ENCODE measurements at regions not wholly inside any gene's neighbourhood (a gene's known extent, or its start where the extent isn't known, plus 50 kb on each side); places are given as distances from the start of the nearest gene placed in this dataset.

GRCh38 chr2:61722318-61722717 is 131.5 kb downstream of the FAM161A start:
- no peak for DNase-seq (ENCODE audit: low read depth)

DNA sequence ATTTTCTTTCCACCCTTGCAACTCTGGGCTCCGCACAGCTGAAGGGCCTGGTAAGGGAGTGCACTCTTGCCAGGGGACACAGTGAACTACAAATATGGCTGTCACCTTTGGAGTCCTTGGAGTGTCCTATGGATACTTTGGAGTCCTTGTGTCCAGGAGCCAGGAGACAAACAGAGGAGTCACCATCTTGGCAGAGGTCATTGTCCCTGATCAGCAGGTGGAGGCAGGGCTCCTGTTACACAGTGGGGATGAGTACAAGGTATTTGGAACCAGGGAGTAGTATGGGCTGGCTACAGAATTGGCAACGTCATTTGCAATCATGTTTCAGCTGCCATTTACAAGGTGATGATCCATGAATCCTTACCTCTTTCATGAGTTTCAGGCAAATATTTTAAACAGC is 132.5 kb downstream of the FAM161A start:
- no peak for DNase-seq (ENCODE audit: low read depth)

- DNase-seq (ENCODE audit: low read depth), result no peak
Measured at GRCh38 chr2:61720911-61721310, 132.9 kb downstream of the FAM161A start.

DNA sequence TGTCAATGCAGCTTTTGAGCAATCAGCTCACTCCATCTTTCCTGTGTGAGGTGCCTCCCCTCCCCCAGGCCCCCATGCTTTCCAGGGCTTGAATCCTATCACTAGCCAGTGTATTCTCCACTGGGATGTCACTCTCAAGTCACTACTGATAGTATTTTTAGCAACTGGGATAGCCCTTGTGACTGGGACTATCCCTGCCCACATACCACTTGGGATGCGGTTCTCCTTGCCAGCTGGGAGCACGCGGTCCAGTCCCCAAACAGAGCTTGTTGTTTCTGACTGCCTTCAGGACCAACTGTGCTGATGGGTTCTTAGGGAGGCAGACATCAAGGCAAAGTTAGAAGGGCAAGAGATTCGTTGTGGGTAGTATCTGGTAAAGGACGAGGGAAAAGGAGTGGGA is 134.9 kb downstream of the FAM161A start:
- no peak for DNase-seq (ENCODE audit: low read depth)

DNA sequence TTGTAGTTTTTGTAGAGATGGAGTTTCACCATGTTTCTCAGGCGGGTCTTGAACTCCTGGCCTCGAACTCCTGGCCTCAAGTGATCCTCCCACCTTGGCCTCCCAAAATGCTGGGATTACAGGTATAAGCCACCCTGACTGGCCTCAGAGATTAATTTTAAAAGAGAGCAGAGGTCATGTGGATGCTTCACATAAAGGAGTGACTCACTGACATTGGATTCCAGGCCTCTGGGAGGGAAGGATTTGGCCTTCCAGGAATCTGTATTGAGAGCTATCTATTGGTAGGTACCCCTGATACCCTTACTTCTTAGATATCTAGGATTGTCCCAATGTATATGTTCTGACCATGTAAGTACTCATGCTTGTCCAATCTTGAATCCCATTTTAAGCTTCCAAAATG is 138.4 kb downstream of the FAM161A start:
- no peak for DNase-seq (ENCODE audit: low read depth)

- no peak for DNase-seq (ENCODE audit: low read depth)
Measured at GRCh38 chr2:61714210-61714609, 139.7 kb downstream of the FAM161A start.

GRCh38 chr2:61713457-61713856 is 140.4 kb downstream of the FAM161A start:
- DNase-seq (ENCODE audit: low read depth), result no peak

DNA sequence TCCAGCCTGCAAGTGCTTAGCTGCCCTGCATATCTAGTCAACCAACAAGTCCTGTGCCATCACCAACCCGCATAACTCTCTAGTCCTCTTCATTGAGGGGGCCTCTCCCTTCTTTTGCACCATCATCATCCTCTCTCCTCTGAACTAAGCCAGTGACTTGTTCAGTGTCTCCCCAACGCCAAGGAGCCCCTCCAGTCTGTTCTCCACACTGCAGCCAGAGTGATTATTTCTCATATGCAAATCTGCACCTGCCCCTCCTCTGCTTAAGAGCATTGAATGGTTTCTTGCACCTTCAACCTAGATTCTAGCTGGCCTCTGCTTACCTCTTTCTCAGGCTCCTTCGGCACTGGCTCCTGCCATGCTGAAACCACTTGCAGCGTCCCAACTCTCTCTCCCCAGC is 141.8 kb downstream of the FAM161A start:
- DNase-seq (ENCODE audit: low read depth), result no peak

DNA sequence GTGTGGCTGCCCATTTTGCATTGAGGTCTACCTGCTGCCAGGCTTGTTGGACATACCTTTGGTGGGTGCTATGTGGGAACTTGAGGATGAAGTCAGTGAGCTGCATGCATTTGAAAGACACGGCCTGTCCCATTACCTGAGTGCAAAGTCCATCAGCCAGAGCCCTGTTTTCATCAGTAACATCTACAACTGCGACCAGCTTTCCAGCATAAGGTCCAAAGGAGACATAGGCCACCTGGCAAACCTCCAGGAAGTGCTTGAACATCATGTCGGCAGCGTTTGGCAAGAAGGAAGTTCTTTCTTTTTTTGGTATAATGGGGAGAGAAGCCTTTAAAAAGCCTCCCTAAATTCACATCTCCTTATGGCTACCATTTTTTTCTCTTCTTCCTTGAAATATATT is 143.1 kb downstream of the FAM161A start:
- no peak for DNase-seq (ENCODE audit: low read depth)

- DNase-seq (ENCODE audit: low read depth), result no peak
Measured at GRCh38 chr2:61707984-61708852, 145.6 kb downstream of the FAM161A start.

GRCh38 chr2:61705625-61706024 is 148.2 kb downstream of the FAM161A start:
- DNase-seq (ENCODE audit: low read depth), result no peak

DNA sequence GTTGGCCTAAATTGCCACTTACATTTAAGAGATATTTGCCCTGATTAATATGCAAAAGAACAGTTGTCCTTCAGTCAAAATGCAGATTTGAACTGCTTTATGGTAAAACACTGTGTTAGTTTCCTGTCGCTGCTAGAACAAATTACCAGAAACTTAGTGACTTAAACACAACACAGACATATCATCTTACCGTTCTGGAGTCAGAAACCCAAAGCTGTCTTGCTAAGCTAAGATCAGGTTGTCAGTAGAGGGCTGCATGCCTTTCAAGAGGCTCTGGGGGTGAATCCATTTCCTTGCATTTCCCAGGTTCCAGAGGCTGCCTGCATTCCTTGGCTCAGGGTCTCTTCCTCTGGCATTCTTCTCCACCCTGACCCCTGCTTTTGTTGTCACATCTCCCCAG is 149.5 kb downstream of the FAM161A start:
- DNase-seq (ENCODE audit: low read depth), result no peak

GRCh38 chr2:61702088-61702467 is 151.8 kb downstream of the FAM161A start:
- no peak for DNase-seq (ENCODE audit: low read depth)

DNA sequence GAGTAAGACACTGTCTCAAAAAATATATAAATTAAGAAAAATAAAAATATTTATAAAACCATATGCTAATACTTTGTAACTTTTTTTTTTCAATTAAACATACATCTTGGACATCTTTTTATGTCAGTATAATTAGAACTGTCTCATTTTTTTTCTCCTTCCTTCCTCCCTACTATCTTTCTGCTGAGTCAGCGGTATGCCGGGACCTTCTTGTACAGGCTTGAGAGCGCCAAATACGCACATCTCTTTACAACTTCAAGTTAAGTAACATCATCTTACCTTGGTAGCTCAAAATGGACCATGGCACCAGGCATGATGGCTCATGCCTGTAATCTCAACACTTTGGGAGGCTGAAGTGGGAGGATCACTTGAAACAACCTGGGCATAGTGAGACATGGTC is 153.4 kb downstream of the FAM161A start:
- DNase-seq (ENCODE audit: low read depth), result no peak

- peak; percentile 73 for DNase-seq (ENCODE audit: low read depth)
Measured at GRCh38 chr2:61694312-61695274, 156.4 kb upstream of the XPO1 start.

GRCh38 chr2:61693744-61694143 is 155.6 kb upstream of the XPO1 start:
- DNase-seq (ENCODE audit: low read depth), result no peak

DNA sequence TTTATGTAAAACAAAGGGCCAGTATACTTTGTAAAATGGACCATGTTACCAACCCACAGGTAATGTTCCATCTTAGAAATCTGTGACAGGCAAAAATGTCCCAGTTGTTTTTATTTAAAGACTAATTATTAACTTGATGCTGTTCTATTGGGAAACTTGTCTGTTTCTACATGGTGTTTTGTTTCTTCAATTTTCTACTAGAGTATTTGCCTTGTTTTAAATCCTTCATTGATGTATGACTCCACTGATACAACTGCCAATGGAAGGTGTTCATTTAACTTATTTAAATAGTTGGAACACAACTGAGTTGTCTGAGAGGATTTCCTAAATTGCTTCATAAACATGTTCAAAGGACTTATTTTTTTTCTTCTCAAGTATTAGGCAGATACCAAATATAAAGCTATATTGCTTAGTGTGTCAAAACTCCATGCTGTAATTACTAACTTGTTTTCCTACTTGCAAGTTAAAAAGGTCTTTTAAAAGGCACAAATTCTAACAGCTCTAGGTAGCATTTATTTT is 152.0 kb upstream of the XPO1 start:
- DNase-seq (ENCODE audit: low read depth), result no peak

- DNase-seq (ENCODE audit: low read depth), result no peak
Measured at GRCh38 chr2:61689568-61689967, 151.4 kb upstream of the XPO1 start.

DNA sequence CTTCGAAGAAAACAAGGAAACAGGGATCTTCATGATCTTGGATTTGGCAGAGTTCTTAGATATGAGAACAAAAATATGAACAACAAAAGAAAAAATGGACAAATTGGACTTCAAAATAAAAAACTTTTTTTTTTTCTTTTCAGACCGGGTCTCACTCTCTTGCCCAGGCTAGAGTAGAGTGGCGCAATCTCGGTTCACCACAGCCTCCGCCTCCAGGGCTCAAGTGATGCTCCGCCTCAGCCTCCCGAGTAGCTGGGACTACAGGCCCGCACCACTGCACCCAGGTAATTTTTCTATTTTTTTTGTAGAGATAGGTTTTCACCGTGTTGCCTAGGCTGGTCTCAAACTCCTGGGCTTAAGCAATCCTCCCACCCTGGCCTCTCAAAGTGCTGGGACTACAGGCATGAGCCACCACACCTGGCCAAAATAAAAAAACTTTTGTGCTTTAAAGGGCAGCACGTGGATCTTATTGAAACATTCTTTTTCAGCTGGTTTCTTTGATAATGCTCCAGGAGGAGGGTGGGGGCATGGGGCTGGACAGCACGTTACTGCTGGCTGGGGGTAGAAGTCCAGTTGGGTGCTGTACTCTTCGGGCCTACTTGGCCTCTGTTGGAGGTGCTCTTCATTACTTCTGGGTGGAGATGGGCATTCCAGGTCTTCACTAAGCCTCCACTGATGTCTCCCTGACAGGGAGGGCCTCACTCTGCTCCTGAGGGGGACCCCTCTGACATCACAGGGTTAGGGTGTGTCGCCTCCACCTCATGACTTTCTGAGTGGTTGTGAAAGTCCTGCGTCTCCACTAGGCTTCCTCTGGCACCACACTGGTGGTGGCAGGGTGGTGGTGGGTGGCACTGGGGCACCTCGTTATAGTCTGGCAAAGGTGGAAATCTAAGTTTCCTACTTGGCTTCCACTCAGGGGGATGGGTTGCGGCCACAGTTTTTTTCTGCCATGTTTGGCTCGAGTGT is 150.5 kb upstream of the XPO1 start:
- no peak for DNase-seq (ENCODE audit: low read depth)

DNA sequence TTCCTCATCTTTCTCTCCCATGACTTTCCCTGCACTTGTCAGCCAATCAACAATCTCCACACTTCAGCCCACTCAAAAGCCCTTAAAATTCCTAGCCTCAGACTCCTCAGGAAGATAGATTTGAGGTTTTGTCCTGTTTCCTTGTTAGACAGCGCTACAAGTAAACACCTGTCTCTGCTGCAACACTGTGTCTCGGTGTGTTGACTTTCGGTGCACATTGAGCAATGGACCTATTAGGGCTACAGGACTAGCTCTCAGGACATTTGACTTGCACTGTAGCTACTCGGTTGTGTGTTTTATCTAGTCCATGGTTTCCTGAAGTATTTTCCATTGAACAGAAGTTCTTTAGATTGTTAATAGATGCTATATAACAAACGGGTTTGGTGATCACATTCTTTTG is 140.9 kb upstream of the XPO1 start:
- DNase-seq (ENCODE audit: low read depth), result no peak

- no peak for DNase-seq (ENCODE audit: low read depth)
Measured at GRCh38 chr2:61677942-61678341, 139.8 kb upstream of the XPO1 start.

DNA sequence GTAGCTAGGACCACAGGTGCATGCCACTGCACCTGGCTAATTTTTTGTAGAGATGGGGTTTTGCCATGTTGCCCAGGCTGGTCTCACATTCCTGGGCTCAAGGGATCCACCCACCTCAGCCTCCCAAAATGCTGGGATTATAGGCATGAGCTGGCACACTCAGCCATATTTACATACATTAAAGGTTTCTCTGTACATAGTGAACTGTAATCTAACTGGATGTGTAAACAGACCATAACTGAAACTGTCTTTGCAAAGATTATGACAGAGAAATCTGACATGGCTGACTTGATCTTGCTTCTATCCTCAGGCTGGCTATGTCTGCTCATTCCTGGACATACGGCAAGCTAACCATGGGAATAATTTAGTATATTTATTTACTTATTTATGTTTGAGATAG is 139.2 kb upstream of the XPO1 start:
- no peak for DNase-seq (ENCODE audit: low read depth)
